ENCODE measurements at regions not wholly inside any gene's neighbourhood (a gene's known extent, or its start where the extent isn't known, plus 50 kb on each side); places are given as distances from the start of the nearest gene placed in this dataset.

- H3K4me3 ChIP-seq (ENCODE audit: control insufficient read depth, low read depth, low read length), result no peak overlapping the region
- TF ChIP-seq, protein P1, sequence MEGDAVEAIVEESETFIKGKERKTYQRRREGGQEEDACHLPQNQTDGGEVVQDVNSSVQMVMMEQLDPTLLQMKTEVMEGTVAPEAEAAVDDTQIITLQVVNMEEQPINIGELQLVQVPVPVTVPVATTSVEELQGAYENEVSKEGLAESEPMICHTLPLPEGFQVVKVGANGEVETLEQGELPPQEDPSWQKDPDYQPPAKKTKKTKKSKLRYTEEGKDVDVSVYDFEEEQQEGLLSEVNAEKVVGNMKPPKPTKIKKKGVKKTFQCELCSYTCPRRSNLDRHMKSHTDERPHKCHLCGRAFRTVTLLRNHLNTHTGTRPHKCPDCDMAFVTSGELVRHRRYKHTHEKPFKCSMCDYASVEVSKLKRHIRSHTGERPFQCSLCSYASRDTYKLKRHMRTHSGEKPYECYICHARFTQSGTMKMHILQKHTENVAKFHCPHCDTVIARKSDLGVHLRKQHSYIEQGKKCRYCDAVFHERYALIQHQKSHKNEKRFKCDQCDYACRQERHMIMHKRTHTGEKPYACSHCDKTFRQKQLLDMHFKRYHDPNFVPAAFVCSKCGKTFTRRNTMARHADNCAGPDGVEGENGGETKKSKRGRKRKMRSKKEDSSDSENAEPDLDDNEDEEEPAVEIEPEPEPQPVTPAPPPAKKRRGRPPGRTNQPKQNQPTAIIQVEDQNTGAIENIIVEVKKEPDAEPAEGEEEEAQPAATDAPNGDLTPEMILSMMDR (IDR thresholded peaks at IDR 0.05; ENCODE audit: control insufficient read depth, insufficient read depth, low read depth, low read length, missing control alignments), result no peak
- no peak for DNase-seq (ENCODE audit: low read depth)
Measured at GRCh38 chr3:3735919-3736318, 63.3 kb upstream of the LRRN1 start.

DNA sequence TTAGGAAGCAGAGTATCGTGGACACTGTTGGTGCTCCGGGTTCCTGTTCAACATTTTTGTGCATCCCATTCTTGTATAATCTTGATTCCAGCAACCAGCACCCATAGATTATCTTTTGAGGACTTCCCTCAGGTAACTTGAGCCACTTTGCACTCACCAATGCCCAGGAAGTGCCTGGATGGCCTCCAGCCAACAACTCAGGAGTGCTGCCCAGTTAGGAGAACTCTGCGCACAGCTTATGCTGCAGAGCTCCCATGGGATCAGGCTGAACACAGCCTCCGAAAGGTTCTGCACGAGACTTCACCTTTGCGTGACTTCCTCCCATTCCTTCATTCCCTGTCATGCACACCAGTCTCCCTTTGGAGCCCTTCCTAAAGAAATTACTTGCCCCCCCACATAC, 64.3 kb upstream of the LRRN1 start:
- TF ChIP-seq, protein P1 (IDR thresholded peaks at IDR 0.05; ENCODE audit: control insufficient read depth, insufficient read depth, low read depth, low read length, missing control alignments), result no peak
- no peak overlapping the region for H3K4me3 ChIP-seq (ENCODE audit: control insufficient read depth, low read depth, low read length)
- DNase-seq (ENCODE audit: low read depth), result no peak

DNA sequence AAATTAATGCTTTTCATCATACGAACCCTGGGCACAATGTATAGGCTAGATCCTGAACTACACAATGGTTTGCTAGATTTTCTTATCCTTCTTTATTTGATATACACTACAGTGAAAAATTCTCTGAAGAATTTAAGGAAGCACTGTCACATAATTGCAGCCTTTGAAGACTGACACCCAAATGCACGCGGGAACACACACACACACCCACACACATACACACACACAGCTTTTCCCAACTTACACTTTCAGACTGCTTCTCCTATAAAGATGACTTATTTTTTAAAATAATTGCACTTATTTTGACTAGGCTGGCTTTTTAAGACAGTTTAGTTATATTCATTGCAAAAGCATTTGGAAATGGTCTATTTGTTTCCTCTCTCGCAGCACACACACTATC, 70.0 kb upstream of the LRRN1 start:
- DNase-seq (ENCODE audit: low read depth), result no peak
- TF ChIP-seq, protein P1 (IDR thresholded peaks at IDR 0.05; ENCODE audit: control insufficient read depth, insufficient read depth, low read depth, low read length, missing control alignments), result no peak
- H3K4me3 ChIP-seq (ENCODE audit: control insufficient read depth, low read depth, low read length), result no peak overlapping the region

DNA sequence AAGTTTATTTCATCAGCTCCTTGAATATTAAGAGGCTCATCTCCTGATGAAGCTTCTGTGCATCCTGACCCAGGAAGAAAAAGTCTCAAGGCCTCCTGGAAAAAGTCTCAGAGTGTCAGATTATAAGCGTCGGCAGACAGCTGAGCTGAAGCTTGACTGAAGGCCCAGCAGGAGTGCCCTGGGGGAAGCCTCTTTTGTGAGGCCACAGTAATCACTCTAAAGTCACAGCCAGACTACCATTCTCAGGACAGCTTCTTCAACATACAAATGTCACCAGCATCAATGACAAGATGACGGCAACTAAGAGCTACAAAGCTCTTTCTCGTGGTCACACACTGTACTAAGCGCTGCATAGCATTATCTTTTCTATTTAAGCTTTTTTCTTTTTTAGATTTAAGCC, 72.7 kb upstream of the LRRN1 start:
- DNase-seq (ENCODE audit: low read depth), result no peak
- H3K4me3 ChIP-seq (ENCODE audit: control insufficient read depth, low read depth, low read length), result no peak overlapping the region
- TF ChIP-seq, protein P1 (IDR thresholded peaks at IDR 0.05; ENCODE audit: control insufficient read depth, insufficient read depth, low read depth, low read length, missing control alignments), result no peak

DNA sequence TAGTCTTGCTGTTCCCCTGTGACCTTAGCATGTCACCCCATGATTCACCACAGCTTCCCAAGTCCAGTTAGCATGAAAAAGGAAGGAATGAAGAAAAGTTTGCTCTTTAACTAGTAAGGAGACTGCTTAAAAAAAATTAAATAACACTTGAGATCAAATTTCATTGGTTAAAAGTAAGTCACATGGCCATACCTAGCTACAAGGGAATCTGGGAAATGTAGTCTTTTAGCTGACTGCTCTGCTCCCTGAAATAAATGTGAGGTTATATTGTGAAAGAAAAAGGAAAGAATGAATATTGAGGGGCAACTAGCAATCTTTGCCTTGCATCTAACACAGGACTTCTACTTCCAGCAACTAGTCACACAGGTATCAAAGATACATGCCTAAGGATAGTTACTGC, 84.7 kb upstream of the LRRN1 start:
- TF ChIP-seq, protein P1 (IDR thresholded peaks at IDR 0.05; ENCODE audit: control insufficient read depth, insufficient read depth, low read depth, low read length, missing control alignments), result no peak
- H3K4me3 ChIP-seq (ENCODE audit: control insufficient read depth, low read depth, low read length), result no peak overlapping the region
- no peak for DNase-seq (ENCODE audit: low read depth)

DNA sequence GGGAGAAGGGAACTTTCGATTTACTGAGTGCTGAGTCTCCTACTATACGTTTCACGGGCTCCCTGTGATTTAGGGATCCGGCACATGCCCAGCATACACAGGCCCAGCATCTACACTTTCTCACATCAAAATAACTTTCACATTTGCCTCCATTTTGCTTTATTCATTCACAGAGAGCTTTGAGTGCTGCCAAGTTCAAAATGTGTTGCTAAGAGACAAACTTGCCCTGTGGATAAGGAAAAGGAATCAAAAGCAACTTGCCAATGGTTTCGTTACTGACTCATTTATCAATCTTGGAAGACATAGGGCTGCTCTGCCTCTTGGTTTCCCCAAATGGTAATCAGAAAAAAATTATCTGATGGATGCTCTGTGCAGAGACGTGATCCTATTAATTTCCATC, 86.3 kb upstream of the LRRN1 start:
- H3K4me3 ChIP-seq (ENCODE audit: control insufficient read depth, low read depth, low read length), result no peak overlapping the region
- DNase-seq (ENCODE audit: low read depth), result no peak
- TF ChIP-seq, protein P1 (IDR thresholded peaks at IDR 0.05; ENCODE audit: control insufficient read depth, insufficient read depth, low read depth, low read length, missing control alignments), result no peak

DNA sequence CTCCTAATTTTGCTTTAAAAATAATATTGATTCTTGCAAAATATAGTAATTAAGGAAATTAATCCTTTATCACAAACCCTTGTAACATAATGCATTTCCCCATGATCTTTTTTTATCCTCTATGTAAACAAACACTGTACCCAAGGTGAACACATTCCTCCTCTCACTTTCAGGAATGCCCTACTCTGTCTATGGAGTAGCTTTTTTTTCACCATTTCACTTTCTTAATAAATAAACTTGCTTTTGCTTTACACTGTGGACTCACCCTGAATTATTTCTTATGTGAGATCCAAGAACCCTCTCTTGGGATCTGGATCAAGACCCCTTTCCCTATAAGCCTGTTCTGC, 90.5 kb upstream of the LRRN1 start:
- no peak for DNase-seq (ENCODE audit: low read depth)
- TF ChIP-seq, protein P1 (IDR thresholded peaks at IDR 0.05; ENCODE audit: control insufficient read depth, insufficient read depth, low read depth, low read length, missing control alignments), result no peak
- no peak overlapping the region for H3K4me3 ChIP-seq (ENCODE audit: control insufficient read depth, low read depth, low read length)
